ENCODE measurements at regions not wholly inside any gene's neighbourhood (a gene's known extent, or its start where the extent isn't known, plus 50 kb on each side); places are given as distances from the start of the nearest gene placed in this dataset.
"Not testable (repeated sequence)": the region's sequence is repeated elsewhere in the genome, so short reads cannot be mapped to it uniquely, and the experiment has no call there.

DNA sequence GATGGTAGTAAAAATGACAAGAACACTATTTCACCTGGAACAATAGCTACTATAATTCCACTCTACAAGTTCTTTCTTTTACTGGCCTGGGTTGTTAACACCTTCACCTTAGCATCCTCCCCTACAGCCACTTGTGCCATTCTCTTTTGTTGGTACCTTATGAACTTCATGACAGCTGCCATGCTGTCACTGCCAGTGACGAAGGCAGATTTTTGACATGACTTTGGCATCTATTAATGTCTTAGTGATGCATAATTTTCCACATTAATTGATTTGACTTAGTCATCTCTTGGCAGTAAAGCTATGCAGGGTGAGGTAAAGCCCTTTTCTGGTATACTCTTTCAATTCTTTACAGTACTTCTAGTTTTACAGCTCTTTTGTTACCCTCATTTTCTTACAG lies 207.9 kb downstream of the TANC2 start:
- DNase-seq (ENCODE audit: low spot score), result no peak

DNA sequence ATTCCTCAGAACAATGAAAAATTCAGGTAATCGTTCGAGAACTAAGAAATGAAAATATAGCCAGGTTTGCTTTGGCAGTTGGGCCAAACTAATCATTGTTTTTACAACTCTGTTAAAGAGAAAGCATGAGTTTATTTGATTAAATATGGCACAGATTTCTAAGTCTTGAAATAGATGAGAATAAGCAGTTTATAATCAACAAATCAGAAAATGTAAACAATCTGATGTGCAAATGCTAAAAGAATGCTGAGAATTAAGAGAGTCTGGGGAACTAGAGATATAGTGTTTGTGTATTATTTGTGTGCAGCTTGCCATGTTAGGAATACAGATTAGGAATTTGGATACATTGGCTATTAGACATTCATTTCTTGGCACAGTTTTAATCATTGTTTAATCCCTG lies 212.5 kb downstream of the TANC2 start:
- no peak for DNase-seq (ENCODE audit: low spot score)

DNA sequence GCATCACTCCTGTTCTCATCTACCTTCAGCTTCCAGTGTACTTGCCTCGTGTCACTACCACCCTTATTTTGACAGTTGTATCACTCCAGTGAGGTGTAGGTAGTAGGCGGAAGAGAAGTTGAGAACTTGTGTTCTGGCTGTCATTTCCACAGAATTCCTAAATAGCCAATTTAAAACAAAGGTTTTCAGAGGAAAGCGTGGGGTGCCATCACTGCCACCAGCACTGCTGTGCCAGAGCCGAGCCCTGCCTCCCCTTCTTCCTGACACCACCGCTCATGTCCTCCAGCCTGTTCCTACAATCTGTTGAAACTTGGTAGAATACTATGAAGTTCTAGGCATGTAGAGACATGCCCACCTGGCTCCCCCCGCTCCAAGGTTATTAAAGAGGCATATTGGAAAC lies 215.8 kb downstream of the TANC2 start:
- DNase-seq (ENCODE audit: low spot score), result no peak

DNA sequence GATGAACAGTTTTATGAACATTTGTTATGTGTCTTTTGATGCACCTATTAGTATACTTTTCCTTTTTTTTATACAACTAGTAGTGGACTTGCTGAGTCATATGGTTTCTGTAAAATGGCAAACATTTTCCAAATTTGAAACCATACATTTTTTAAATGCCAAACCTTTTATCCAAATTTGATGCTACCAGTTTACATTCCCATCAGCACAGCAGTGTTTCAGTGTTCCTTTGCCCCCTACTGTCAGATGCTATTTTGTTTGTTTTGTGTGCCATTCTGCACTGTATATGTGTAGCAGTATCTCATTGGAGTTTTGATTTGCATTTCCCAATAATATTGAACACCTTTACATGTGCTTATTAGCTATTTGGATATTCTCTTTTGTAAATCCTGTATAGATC lies 219.4 kb downstream of the TANC2 start:
- DNase-seq (ENCODE audit: low spot score), result no peak

DNA sequence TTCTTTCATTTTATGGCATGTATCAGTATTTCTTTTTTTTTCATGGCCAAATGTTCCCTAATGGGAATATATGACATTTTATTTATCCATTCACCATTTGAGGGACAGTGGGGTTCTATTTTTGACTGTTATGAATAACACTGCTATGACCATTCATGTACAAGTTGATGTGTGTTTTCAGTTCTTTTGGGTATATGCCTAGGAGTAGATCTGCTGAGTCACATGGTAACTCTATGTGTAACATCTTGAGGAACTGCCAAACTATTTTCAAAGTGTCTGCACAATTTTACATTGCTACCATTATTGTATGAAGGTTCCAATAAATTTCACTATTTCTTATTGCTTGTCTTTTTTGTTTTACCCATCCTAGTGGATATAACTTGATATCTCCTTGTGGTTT lies 223.0 kb downstream of the TANC2 start:
- DNase-seq (ENCODE audit: low spot score), result no peak

DNA sequence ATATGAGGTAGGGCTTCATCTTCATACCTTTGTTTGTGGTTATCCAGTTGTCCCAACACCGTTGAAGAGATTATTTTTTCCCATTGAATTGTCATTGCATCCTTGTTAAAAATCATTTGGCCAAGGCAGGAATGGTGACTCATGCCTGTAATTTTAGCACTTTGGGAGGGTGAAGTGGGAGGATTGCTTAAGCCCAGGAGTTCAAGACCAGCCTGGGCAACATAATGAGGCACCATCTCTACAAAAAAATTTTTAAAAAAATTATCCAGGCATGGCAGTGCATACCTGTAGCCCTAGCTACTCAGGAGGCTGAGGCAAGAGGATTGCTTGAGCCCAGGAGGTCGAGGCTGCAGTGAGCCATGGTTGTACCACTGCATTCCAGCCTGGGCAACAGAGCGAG lies 223.9 kb downstream of the TANC2 start:
- DNase-seq (ENCODE audit: low spot score), result no peak

DNA sequence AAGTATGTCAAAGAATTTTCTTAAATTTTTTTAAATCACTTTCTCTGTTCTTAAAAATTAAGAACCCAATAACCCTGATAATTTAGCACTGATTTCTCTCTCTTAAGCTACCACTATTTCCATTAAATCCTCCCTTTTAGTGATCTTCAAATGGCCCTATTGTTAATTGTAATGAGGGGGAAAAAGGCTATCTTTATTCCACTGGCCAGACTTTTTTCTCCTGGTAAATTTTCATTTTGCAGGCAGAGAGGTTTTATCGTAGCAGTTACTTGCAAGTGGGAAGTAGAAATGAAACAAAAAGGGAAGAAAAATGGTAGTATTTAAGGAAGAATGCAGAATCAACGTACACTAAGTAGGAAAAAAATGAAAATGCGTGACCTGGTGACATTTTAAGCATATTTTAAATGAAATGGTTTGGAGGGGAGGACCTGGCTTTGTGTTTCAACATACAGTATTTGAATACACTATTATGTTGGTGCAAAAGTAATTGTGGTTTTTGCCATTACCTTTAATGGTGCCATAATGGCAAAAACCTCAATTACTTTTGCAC lies 224.9 kb downstream of the TANC2 start:
- no peak for DNase-seq (ENCODE audit: low spot score)

DNA sequence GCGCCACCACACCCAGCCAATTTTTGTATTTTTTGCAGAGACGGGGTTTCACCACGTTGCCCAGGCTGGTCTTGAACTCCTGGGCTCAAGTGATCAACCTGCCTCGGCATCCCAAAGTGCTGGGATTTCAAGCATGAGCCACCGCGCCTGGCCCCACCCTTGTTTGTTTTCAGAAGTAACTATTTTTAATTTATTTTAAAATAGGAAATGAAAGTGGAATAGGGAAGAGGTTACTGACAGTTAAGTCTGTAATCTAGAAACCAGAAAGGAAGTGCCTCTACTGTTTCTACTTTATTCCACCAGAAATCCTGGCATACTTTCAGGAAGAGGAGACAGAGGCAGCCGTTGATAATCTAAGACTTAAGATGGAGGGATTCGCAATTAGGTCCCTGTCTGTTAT lies 225.6 kb downstream of the TANC2 start:
- no peak for DNase-seq (ENCODE audit: low spot score)

DNA sequence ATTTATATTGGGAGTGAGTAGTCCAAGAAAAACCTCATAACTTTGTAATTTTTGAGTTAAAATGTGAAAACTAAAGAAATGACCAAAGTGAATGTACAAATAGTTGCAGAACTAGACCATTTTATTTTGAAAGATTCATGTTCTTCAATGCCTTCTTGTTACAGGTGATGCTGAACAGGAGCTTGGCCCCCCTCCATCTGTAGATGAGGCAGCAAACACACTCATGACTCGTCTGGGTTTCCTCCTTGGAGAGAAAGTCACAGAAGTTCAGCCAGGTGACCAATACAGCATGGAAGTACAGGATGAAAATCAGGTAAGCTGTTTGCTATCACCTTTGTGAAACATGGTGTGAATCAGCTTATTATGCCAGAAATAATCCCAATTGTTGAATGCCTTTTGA lies 227.8 kb downstream of the TANC2 start:
- no peak for DNase-seq (ENCODE audit: low spot score)

DNA sequence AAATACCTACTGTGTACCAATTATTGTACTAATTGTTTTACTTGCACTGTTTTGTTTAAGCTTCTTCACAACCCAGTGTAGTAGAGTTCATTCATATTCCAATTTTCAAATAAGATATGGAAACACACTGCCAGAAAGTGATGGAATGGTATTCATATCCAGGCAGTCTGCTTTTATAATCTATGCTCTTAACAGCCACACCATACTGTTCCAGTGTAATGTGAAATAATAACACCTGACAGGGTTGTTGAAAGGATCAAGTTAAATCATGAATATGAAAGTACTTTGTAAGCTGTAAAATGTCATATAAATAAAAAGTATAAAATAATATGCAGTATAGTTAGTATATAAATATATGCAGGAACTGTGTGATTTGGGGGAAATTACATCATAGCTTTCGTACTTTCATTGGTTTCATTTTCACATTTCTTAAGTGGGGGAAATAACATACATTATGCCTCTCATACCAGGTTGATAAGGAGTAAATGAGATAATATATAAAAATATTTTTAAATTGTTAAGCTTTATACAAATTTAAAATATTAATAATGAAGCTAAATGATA lies 230.8 kb downstream of the TANC2 start:
- DNase-seq (ENCODE audit: low spot score), result no peak

DNA sequence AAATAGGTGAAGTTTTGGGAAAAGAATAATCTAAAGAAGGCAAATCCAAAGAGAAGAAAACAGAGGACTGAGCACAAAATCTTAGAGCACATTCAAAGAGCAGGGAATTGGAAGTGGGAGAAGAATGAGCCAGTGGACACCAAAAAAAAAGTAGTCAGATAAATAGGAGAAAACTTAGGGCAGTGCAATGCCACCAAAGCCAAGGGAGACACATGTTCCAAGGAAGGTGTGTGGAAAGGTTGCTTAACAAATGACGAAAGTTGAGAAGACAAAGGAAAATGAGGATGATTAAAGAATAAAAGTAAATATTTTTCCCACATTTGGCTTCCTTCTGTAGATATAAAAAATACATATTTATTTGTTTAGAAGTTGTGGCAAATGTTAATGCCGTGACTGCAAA lies 237.6 kb downstream of the TANC2 start:
- DNase-seq (ENCODE audit: low spot score), result no peak

DNA sequence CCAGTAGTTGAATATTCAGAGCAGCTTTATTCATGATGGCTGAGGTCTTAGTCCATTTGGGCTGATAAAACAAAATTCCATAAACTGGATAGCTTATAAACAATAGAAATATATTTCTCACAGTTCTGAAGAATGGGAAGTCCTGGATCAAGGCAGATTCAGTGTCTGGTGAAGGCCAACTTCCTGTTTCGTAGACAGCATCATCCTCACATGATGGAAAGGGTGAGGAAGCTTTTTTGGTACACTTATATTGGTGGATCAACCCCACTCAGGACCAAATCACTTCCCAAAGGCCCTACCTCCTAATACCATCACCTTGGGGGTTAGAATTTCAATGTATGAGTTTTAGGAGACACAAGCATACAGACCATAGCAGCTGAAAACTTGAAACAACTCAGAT lies 224.2 kb downstream of the CYB561 start:
- DNase-seq (ENCODE audit: low spot score), result no peak

DNA sequence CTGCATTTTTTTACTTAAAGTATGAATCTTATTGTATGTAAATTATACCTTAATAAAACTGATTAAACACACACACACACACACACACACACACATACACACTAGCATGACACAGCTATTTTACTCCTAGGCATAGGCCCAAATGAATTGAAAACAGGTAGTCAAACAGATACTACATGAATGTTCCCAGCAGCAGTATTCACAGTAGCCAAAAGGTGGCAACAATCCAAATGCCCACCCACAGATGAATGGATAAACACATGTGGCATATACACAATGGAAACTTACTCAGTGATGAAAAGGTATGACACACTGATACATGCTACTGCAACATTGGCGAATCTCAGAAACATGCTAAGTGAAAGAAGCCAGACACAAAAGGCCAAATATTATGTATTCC lies 223.5 kb downstream of the CYB561 start:
- no peak for DNase-seq (ENCODE audit: low spot score)

DNA sequence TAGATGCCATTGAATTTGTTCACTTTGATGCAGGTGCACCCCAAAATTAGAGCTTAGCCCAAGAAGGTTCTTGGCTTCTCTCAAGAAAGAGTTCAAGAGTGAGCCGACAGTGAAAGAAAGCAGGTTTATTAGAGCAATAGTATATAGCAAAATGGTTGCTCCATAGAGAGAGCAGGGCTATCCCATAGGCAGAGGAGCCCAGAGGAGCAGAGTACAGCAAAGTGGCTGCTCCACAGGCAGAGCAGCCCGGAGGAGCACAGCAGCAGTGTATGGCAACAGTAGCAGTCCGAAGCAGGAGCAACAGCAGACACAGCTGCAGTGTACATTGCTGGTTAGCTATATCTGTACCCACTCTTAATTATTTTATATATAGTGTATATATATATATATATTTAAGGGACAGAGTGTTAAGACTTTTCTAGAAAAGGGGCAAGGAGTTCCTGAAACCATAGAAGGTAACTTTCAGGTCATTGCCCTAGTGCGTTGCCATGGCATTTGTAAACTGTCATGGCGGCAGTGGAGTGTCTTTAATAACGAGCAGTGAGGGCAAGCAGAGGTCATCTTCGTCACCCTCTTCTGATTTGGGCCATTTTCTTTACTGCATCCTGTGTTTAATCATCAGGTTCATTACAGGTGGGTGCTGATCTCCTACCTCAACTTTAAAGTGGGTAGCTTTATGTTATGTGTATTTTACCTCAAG lies 222.7 kb downstream of the CYB561 start:
- no peak for DNase-seq (ENCODE audit: low spot score)

DNA sequence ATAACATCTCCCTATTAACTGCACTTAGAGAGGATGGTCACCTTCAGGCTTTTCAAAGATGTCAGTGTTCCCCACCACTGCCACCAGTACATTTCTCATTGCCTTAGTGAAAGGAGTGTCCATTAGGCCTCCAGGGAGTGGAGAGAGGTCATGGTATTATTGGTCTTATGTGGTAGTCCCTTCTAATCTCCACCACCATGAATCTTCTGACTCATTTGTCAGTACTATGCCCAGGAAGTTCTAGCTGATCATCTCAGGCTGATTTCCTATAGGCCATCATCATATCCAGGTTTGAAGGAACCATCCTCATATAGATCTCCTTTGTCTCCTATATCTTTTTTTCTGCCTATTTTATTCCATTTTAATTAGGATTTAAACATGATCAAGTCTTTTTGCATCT lies 221.5 kb downstream of the CYB561 start:
- no peak for DNase-seq (ENCODE audit: low spot score)

DNA sequence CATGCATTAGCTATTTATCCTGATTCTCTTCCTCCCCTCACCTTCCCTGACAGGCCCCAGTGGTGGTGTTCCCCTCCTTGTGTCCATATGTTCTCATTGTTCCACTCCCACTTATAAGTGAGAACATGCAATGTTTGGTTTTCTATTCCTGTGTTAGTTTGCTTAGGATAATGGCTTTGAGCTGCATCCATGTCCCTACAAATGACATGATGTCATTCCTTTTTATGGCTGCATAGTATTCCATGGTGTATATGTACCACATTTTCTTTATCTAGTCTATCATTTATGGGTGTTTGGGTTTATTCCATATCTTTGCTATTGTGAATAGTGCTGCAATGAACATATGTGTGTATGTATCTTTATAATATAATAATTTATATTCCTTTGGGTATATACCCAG lies 219.4 kb downstream of the CYB561 start:
- not testable (repeated sequence) for DNase-seq (ENCODE audit: low spot score)

DNA sequence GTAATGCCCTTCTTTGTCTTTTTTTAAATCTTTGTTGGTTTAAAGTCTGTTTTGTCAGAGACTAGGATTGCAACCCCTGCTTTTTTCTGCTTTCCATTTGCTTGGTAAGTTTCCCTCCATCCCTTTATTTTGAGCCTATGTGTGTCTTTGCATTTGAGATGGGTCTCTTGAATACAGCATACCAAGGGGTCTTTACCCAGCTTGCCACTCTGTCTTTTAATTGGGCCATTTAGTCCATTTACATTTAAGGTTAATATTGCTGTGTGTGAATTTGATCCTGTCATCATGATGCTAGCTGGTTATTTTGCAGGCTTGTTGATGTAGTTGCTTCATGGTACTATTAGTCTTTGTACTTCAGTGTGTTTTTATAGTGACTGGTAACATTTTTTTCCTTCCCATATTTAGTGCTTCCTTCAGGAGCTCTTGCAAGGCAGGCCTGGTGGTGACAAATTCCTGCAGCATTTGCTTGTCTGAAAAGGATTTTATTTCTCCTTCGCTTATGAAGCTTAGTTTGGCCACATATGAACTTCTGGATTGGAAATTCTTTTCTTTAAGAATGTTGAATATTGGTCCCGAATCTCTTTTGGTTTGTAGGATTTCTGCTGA lies 215.0 kb downstream of the CYB561 start:
- DNase-seq (ENCODE audit: low spot score), result not testable (repeated sequence)

DNA sequence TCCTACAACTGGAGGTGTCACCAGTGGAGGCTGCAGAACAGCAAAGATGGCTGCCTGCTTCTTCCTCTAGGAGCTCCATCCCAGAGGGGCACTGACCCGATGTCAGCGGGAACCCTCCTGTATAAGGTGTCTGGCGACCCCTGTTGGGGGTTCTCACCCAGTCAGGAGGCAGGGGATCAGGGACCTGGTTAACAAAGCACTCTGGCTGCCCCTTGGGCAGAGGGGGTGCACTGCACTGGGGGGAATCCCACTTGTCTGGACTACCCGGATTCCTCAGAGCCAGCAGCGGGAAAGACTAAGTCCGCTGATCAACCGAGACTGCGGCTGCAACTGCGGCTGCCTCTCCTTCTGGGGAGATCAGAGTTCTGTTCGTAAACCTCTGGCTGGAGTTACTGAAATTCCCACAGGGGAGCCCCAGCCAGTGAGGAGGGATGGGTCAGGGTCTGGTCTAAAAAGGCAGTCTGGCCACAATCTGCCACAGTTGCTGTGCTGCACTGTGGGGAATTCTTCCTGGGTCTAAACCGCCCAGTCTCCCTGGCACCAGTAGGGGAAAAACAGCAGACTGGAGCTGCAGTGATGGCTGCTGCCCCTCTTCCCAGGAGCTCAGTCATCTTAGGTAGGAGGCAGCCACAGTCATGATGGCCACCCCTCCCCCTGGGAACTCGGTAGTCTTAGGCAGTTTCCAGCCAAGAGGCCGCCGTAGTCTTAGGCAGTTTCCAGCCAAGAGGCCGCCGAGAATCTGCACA lies 213.4 kb downstream of the CYB561 start:
- no peak for DNase-seq (ENCODE audit: low spot score)

DNA sequence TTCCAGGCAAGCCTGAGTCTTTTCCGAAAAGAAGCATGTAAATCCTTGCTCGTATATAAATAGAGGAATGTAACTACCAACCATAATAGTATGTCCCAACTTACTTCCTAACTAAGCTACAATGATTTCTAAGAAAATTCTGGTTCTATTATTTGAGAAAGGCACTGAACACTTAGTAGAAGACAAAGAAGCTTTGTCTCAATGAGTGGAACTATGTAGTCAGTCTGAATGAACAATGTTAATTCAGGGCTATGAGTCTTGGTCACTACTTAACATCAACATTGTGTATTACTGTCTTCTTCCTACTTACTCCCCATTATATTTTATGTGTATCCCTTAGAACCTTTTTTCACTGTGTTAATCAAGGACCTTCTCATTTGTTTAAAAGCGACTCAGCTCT lies 206.0 kb downstream of the CYB561 start:
- DNase-seq (ENCODE audit: low spot score), result no peak

DNA sequence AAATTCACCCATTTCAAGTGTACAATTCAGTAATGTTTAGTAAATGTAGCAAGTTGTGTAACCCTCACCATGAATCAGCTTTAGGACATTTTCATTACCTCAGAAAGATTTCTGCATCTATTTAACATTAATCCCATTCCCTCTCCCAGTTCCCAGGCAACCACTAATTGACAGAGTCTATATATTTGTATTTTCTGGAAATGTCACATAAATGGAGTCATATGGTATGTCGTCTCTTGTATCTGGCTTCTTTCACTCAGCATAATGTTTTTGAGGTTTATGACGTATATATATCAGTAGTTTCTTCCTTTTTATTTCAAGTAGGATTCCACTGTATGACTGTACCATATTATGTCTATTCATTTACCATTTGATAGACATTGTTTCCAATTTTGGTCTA lies 199.8 kb downstream of the CYB561 start:
- no peak for DNase-seq (ENCODE audit: low spot score)

DNA sequence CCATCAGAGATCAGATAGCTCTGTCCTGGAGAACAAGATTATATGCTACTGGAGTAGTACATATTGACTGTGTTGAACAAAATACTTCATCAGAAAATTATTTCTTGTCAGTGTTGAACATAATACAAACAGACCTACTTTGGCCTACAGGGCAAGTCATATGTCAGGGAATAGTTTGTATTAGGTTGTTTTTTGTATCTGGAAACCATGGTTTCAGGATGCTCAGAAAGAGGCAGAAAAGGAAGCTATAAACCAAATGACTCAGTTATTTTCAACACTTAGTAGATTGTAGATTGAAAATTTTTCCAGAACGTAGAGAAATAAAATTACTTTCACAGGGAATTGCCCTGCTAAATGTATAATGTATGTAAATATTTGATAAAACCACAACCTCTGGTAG lies 198.4 kb downstream of the CYB561 start:
- DNase-seq (ENCODE audit: low spot score), result no peak

DNA sequence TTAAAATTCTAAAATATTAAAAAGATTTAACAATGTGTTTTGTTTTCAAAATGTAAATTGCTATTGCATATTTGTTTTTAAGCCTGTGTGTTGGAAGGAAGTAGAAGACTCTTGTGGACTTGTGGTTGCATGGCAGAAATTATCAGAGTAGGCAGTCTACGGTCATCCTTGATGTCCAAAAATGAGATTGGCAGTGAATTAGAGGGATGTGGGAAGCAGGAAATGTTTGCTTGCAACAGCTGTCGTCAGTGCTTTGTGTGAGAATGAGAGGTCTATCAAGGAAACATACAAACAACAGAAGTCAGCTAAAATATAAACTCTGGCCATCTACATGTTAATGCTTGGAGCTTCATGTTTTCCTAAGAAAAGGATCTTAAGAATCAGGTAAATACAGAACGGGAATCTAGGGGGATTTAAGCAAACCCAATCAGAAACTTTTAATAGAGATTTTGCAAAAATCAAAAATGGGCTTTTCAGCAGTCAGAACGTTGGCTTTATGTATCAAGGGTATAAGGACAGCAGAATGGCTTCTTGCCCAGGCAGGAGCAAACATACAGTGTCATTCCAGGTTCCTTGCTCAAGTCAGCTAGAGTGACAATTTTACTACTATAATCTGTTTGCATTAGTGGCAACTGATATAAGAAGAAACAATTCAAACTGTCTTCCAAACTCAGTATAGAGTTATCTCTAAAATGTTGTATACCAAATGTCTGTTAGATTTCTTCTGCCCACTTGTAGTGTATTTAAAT lies 196.7 kb downstream of the CYB561 start:
- DNase-seq (ENCODE audit: low spot score), result no peak
